Umbilical cord (tissue), 1 donor: ENCODE measurements at regions not wholly inside any gene's neighbourhood (a gene's known extent, or its start where the extent isn't known, plus 50 kb on each side); places are given as distances from the start of the nearest gene placed in this dataset.

ENCODE experiments used
- DNase-seq: peaks from one replicate; pipeline ENCODE4 v3.0.0-alpha.2; 2015; ENCODE audit warnings: low spot score

GRCh38 chr1:209416716-209417115 is 166.8 kb upstream of the CAMK1G start:
- DNase-seq = no peak

- no peak for DNase-seq
These were observed 165.8 kb upstream of the CAMK1G start for GRCh38 chr1:209417761-209418160.

- DNase-seq = no peak
These were observed 163.2 kb upstream of the CAMK1G start for GRCh38 chr1:209420276-209420675.

GRCh38 chr1:209421186-209421585 is 162.3 kb upstream of the CAMK1G start:
- no peak for DNase-seq

- no peak for DNase-seq
These were observed 161.4 kb upstream of the CAMK1G start for GRCh38 chr1:209421978-209422680.

GRCh38 chr1:209425959-209426358 is 157.6 kb upstream of the CAMK1G start:
- no peak for DNase-seq

- no peak for DNase-seq
These were observed 156.2 kb upstream of the CAMK1G start for GRCh38 chr1:209427277-209427676.

GRCh38 chr1:209427811-209428210 is 155.7 kb upstream of the CAMK1G start:
- DNase-seq = no peak

GRCh38 chr1:209428241-209428921 is 155.1 kb upstream of the CAMK1G start:
- peak; percentile 80 for DNase-seq

GRCh38 chr1:209429611-209430010 is 153.9 kb upstream of the CAMK1G start:
- no peak for DNase-seq

GRCh38 chr1:209430107-209430506 is 153.4 kb upstream of the CAMK1G start:
- no peak for DNase-seq

- peak; percentile 81 for DNase-seq
These were observed 152.7 kb upstream of the CAMK1G start for GRCh38 chr1:209430821-209431259.

- DNase-seq = no peak
These were observed 152.1 kb upstream of the CAMK1G start for GRCh38 chr1:209431402-209431801.

- no peak for DNase-seq
These were observed 151.6 kb upstream of the CAMK1G start for GRCh38 chr1:209431813-209432442.

GRCh38 chr1:209432443-209432825 is 151.1 kb upstream of the CAMK1G start:
- DNase-seq = no peak

GRCh38 chr1:209433649-209434031 is 149.9 kb upstream of the CAMK1G start:
- DNase-seq = no peak

GRCh38 chr1:209434066-209434465 is 149.4 kb upstream of the CAMK1G start:
- no peak for DNase-seq

- DNase-seq = no peak
These were observed 148.8 kb upstream of the CAMK1G start for GRCh38 chr1:209434631-209435217.

GRCh38 chr1:209435654-209436566 is 147.6 kb upstream of the CAMK1G start:
- DNase-seq = peak; percentile 87

- no peak for DNase-seq
These were observed 143.7 kb upstream of the CAMK1G start for GRCh38 chr1:209439828-209440227.

GRCh38 chr1:209443361-209443931 is 140.1 kb upstream of the CAMK1G start:
- no peak for DNase-seq
